ENCODE measurements at regions not wholly inside any gene's neighbourhood (a gene's known extent, or its start where the extent isn't known, plus 50 kb on each side); places are given as distances from the start of the nearest gene placed in this dataset.

GRCh38 chr11:90330632-90331031 lies 107.8 kb upstream of the CHORDC1 start:
- intact Hi-C loops (cut with DNase I) = no loop called here

DNA sequence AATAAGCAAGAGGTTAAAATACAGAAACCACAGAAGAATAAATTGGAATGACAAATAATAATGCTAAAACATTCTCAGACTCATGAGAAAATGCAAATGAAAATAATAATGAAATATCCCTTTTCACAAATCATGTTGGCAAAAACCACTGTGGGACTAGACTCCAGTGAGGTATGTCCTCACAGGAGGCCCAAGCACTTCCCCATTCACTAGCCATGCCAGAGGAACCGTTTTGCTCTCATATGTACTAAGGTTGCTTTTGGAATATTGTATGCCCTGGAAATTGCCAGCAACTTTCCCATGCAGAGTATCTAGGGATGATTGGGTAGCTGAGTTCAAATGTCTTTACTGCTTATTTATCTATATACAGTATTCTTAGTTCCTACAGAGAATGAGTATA lies 106.2 kb upstream of the CHORDC1 start:
- DNase-seq (ENCODE audit: low spot score in 2 of 2) = no peak
- Histone ChIP-seq H3K27ac (no peak overlapping the region), H3K36me3 (no peaks in the 10 kb centered on the region), H3K9me3 (no peaks in the 10 kb centered on the region), H3K4me3 (no peak overlapping the region), H3K4me1 (no peaks in the 10 kb centered on the region), H3K27me3 (no peaks in the 10 kb centered on the region)
- intact Hi-C loops (cut with DNase I) = no loop called here
- TF ChIP-seq, protein P1, sequence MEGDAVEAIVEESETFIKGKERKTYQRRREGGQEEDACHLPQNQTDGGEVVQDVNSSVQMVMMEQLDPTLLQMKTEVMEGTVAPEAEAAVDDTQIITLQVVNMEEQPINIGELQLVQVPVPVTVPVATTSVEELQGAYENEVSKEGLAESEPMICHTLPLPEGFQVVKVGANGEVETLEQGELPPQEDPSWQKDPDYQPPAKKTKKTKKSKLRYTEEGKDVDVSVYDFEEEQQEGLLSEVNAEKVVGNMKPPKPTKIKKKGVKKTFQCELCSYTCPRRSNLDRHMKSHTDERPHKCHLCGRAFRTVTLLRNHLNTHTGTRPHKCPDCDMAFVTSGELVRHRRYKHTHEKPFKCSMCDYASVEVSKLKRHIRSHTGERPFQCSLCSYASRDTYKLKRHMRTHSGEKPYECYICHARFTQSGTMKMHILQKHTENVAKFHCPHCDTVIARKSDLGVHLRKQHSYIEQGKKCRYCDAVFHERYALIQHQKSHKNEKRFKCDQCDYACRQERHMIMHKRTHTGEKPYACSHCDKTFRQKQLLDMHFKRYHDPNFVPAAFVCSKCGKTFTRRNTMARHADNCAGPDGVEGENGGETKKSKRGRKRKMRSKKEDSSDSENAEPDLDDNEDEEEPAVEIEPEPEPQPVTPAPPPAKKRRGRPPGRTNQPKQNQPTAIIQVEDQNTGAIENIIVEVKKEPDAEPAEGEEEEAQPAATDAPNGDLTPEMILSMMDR (IDR thresholded peaks at IDR 0.05) = no peak

More at GRCh38 chr11:90330632-90331031, 107.8 kb upstream of the CHORDC1 start:
- H3K27me3 ChIP-seq = no peaks in the 10 kb centered on the region
- H3K9me3 ChIP-seq = no peaks in the 10 kb centered on the region
- no peak overlapping the region for H3K27ac ChIP-seq
- no peak for DNase-seq (ENCODE audit: low spot score in 2 of 2)
- H3K4me1 ChIP-seq = no peaks in the 10 kb centered on the region
- H3K4me3 ChIP-seq = no peak overlapping the region
- H3K36me3 ChIP-seq = no peaks in the 10 kb centered on the region
- TF ChIP-seq, protein P1 (IDR thresholded peaks at IDR 0.05) = no peak

GRCh38 chr11:90326647-90327046 lies 103.8 kb upstream of the CHORDC1 start:
- H3K27ac ChIP-seq = no peak overlapping the region
- no peaks in the 10 kb centered on the region for H3K27me3 ChIP-seq
- TF ChIP-seq, protein P1 (IDR thresholded peaks at IDR 0.05) = no peak
- H3K4me1 ChIP-seq = no peaks in the 10 kb centered on the region
- H3K4me3 ChIP-seq = no peak overlapping the region
- DNase-seq (ENCODE audit: low spot score in 2 of 2) = no peak
- H3K36me3 ChIP-seq = no peaks in the 10 kb centered on the region
- H3K9me3 ChIP-seq = no peaks in the 10 kb centered on the region
- intact Hi-C loops (cut with DNase I) = no loop called here

- Histone ChIP-seq H3K36me3 (no peaks in the 10 kb centered on the region), H3K27ac (no peak overlapping the region), H3K4me1 (no peaks in the 10 kb centered on the region), H3K27me3 (no peaks in the 10 kb centered on the region), H3K4me3 (no peak overlapping the region), H3K9me3 (no peaks in the 10 kb centered on the region)
- DNase-seq (ENCODE audit: low spot score in 2 of 2) = no peak
- intact Hi-C loops (cut with DNase I) = no loop called here
- TF ChIP-seq, protein P1 (IDR thresholded peaks at IDR 0.05) = no peak
Measured at GRCh38 chr11:90323289-90323688, 100.4 kb upstream of the CHORDC1 start.

- intact Hi-C loops (cut with DNase I) = no loop called here
- H3K27me3 ChIP-seq = no peaks in the 10 kb centered on the region
Measured at GRCh38 chr11:90321018-90321417, 98.2 kb upstream of the CHORDC1 start.

More at GRCh38 chr11:90321018-90321417, 98.2 kb upstream of the CHORDC1 start:
- no peak overlapping the region for H3K27ac ChIP-seq
- no peak for DNase-seq (ENCODE audit: low spot score in 2 of 2)
- TF ChIP-seq, protein P1 (IDR thresholded peaks at IDR 0.05) = no peak
- H3K36me3 ChIP-seq = no peaks in the 10 kb centered on the region
- no peaks in the 10 kb centered on the region for H3K9me3 ChIP-seq
- H3K4me1 ChIP-seq = no peaks in the 10 kb centered on the region
- H3K4me3 ChIP-seq = no peak overlapping the region

All from ascending aorta (tissue), 2 donors.